ENCODE measurements at regions not wholly inside any gene's neighbourhood (a gene's known extent, or its start where the extent isn't known, plus 50 kb on each side); places are given as distances from the start of the nearest gene placed in this dataset.

- intact Hi-C loops (cut with DNase I; ENCODE audit: low total_unique reads): no loop called here
- WGBS, 5 donors: 79 to 89% (median 88%) methylated on average over 4 to 17 of the region's 17 CpGs
- DNase-seq: peak; percentile 66
- Histone ChIP-seq H3K9me3 (no peaks in the 10 kb centered on the region), H3K27ac (no peak overlapping the region), H3K36me3 (no peaks in the 10 kb centered on the region), H3K27me3 (replicated peaks in 1 of 7) (peaks cover 0 to 26% (median 0%) of the 10 kb centered on the region in 7 donors), H3K4me3 (no peak overlapping the region), H3K4me1 (no peaks in the 10 kb centered on the region)
- no peak for TF ChIP-seq POLR2A (IDR thresholded peaks at IDR 0.05)
- no peak for TF ChIP-seq CTCF (IDR thresholded peaks at IDR 0.05 in 8 of 11, conservative IDR thresholded peaks at IDR 0.05 in 3 of 11)
- TF ChIP-seq POLR2AphosphoS5 (IDR thresholded peaks at IDR 0.05): no peak
These were observed 283.7 kb upstream of the IRX4 start for GRCh38 chr5:2166306-2166978.

GRCh38 chr5:2165615-2166305 is 283.0 kb upstream of the IRX4 start:
- intact Hi-C loops (cut with DNase I; ENCODE audit: low total_unique reads): no loop called here
- Histone ChIP-seq H3K9me3 (no peaks in the 10 kb centered on the region), H3K4me3 (no peak overlapping the region), H3K36me3 (no peaks in the 10 kb centered on the region), H3K27ac (no peak overlapping the region), H3K4me1 (no peaks in the 10 kb centered on the region), H3K27me3 (replicated peaks in 1 of 7) (peaks cover 0 to 26% (median 0%) of the 10 kb centered on the region in 7 donors)
- 73 to 85% (median 80%) methylated on average over 8 to 11 of the region's 11 CpGs for WGBS, 5 donors
- DNase-seq: peak; percentile 29
- no peak for TF ChIP-seq POLR2A (IDR thresholded peaks at IDR 0.05)
- TF ChIP-seq POLR2AphosphoS5 (IDR thresholded peaks at IDR 0.05): no peak
- TF ChIP-seq CTCF (IDR thresholded peaks at IDR 0.05 in 8 of 11, conservative IDR thresholded peaks at IDR 0.05 in 3 of 11): no peak

GRCh38 chr5:2165203-2165602 is 282.5 kb upstream of the IRX4 start:
- WGBS, 5 donors: 68 to 75% (median 71%) methylated on average over 12 to 15 of the region's 15 CpGs
- Histone ChIP-seq H3K9me3 (no peaks in the 10 kb centered on the region), H3K4me3 (no peak overlapping the region), H3K27ac (no peak overlapping the region), H3K36me3 (no peaks in the 10 kb centered on the region), H3K4me1 (no peaks in the 10 kb centered on the region), H3K27me3 (replicated peaks in 1 of 7) (peaks cover 0 to 26% (median 0%) of the 10 kb centered on the region in 7 donors)
- DNase-seq: peak; percentile 51
- no peak for TF ChIP-seq POLR2A (IDR thresholded peaks at IDR 0.05)
- no peak for TF ChIP-seq POLR2AphosphoS5 (IDR thresholded peaks at IDR 0.05)
- no peak for TF ChIP-seq CTCF (IDR thresholded peaks at IDR 0.05 in 8 of 11, conservative IDR thresholded peaks at IDR 0.05 in 3 of 11)
- intact Hi-C loops (cut with DNase I; ENCODE audit: low total_unique reads): no loop called here

- no peak overlapping the region for H3K4me3 ChIP-seq
- 43 to 70% (median 45%) methylated on average over 13 of the region's 13 CpGs for WGBS, 5 donors
- intact Hi-C loops (cut with DNase I; ENCODE audit: low total_unique reads): no loop called here
- H3K27me3 ChIP-seq (replicated peaks in 1 of 7): peaks cover 0 to 21% (median 0%) of the 10 kb centered on the region in 7 donors
- H3K4me1 ChIP-seq: no peaks in the 10 kb centered on the region
- H3K36me3 ChIP-seq: no peaks in the 10 kb centered on the region
- TF ChIP-seq POLR2A (IDR thresholded peaks at IDR 0.05) (no peak), CTCF (IDR thresholded peaks at IDR 0.05 in 8 of 11, conservative IDR thresholded peaks at IDR 0.05 in 3 of 11) (no peak), POLR2AphosphoS5 (IDR thresholded peaks at IDR 0.05) (no peak)
- peak; percentile 28 for DNase-seq
- H3K9me3 ChIP-seq: no peaks in the 10 kb centered on the region
- no peak overlapping the region for H3K27ac ChIP-seq
These were observed 281.9 kb upstream of the IRX4 start for GRCh38 chr5:2164586-2164985.

Data from spleen (tissue), 11 donors.